ENCODE measurements at regions not wholly inside any gene's neighbourhood (a gene's known extent, or its start where the extent isn't known, plus 50 kb on each side); places are given as distances from the start of the nearest gene placed in this dataset.
"Not testable (repeated sequence)": the region's sequence is repeated elsewhere in the genome, so short reads cannot be mapped to it uniquely, and the experiment has no call there.

- no peak for DNase-seq
Observed at GRCh38 chr20:47991875-47992488, 206.7 kb upstream of the SULF2 start.

GRCh38 chr20:47990507-47991150, 205.3 kb upstream of the SULF2 start:
- no peak for DNase-seq

- DNase-seq: no peak
Observed at GRCh38 chr20:47989957-47990356, 204.7 kb upstream of the SULF2 start.

- no peak for DNase-seq
Observed at GRCh38 chr20:47988676-47989075, 203.4 kb upstream of the SULF2 start.

- no peak for DNase-seq
Observed at GRCh38 chr20:47985092-47985850, 200.0 kb upstream of the SULF2 start.

GRCh38 chr20:47984437-47984836, 199.2 kb upstream of the SULF2 start:
- no peak for DNase-seq

GRCh38 chr20:47983642-47984041, 198.4 kb upstream of the SULF2 start:
- DNase-seq: not testable (repeated sequence)

GRCh38 chr20:47982574-47983360, 197.5 kb upstream of the SULF2 start:
- no peak for DNase-seq

- DNase-seq: no peak
Observed at GRCh38 chr20:47981222-47981621, 195.9 kb upstream of the SULF2 start.

GRCh38 chr20:47980336-47981177, 195.3 kb upstream of the SULF2 start:
- DNase-seq: no peak

- not testable (repeated sequence) for DNase-seq
Observed at GRCh38 chr20:47979361-47980095, 194.2 kb upstream of the SULF2 start.

GRCh38 chr20:47978428-47979120, 193.3 kb upstream of the SULF2 start:
- DNase-seq: not testable (repeated sequence)

- not testable (repeated sequence) for DNase-seq
Observed at GRCh38 chr20:47977789-47978252, 192.5 kb upstream of the SULF2 start.

- not testable (repeated sequence) for DNase-seq
Observed at GRCh38 chr20:47977017-47977788, 191.9 kb upstream of the SULF2 start.

- DNase-seq: no peak
Observed at GRCh38 chr20:47974234-47974878, 189.1 kb upstream of the SULF2 start.

GRCh38 chr20:47973519-47974233, 188.4 kb upstream of the SULF2 start:
- no peak for DNase-seq

- no peak for DNase-seq
Observed at GRCh38 chr20:47972916-47973309, 187.6 kb upstream of the SULF2 start.

GRCh38 chr20:47972297-47972915, 187.1 kb upstream of the SULF2 start:
- DNase-seq: not testable (repeated sequence)
